Right forelimb (tissue), 1 donor: ENCODE measurements at regions not wholly inside any gene's neighbourhood (a gene's known extent, or its start where the extent isn't known, plus 50 kb on each side); places are given as distances from the start of the nearest gene placed in this dataset.
"Not testable (repeated sequence)": the region's sequence is repeated elsewhere in the genome, so short reads cannot be mapped to it uniquely, and the experiment has no call there.

Experiments
- DNase-seq: peaks from one replicate; pipeline ENCODE4 v3.0.0-alpha.2; 2018

DNA sequence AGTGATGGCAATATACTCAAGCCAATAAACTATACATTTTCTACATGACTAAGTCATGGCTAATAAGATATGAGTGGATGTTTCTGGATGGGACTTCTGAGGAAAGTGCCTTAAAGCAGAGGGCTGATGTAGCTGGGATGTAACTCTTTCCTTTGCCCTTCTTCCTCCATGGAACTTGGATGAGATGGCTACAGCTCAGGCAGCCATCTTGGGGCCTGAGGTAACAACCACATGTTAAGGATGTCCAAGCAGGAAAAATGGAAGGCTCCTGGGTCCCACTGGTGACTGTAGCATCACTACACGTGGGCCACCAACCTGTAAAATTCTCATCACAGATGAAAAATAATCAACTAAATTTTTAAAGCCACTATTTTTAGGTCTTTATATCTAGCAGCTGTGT is 54.4 kb upstream of the GRIP1 start:
- DNase-seq: no peak

DNA sequence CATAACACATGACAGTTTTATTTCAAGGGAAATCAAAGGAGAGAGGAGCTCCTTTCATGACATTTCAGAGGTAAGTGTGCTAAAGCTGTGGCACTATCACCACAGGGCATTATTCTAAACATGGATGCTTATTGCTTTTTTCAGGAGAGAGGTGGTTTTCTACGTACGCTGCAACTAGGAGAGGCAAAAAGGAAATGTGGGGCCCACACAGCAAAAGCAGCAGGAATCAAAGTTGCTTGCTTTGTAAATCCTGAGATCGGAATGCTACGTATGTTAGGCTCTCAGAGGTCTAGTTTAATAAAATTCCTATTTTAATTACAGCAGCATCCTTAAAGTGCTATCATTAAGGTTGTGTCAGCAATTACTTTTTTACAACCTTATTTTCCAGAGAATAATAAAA is 55.0 kb upstream of the GRIP1 start:
- DNase-seq: no peak

DNA sequence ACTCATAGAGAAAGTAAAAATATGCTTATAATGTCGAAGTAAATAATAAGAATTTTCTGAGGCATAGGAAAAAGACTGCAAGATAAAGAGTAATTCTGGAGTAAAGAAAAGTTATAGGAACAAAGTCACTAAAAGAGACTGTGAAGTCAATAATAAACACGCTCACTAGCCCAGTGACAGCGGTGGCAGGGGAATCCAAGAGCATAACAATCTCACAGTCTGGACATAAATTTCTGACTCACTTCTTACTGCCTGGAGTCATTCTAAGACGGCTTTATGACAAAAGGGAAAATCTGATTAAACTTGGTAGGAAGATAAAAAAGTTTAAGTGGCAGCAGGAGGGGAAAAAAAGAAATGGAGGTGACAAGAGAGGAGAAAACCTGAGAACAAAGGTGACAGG is 56.4 kb upstream of the GRIP1 start:
- DNase-seq: no peak

DNA sequence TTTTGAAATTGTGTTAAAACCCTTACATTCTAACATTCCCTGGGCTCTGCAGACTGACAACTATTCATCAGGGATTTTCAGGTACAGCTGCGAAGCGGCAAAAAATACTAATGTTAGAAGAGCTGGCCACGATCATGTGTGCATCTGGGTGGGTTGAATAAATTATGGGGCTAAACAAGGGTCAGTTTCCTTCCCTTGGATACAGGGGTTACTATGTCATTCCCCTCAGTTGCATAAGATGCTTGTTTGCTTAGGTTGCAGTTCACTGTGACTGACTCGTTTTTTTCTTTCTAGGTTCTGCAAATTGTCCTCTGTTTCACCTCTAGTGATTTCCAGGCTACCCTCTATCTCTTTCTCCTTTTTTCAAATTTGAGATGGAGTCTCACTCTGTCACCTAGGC is 58.1 kb upstream of the GRIP1 start:
- no peak for DNase-seq

DNA sequence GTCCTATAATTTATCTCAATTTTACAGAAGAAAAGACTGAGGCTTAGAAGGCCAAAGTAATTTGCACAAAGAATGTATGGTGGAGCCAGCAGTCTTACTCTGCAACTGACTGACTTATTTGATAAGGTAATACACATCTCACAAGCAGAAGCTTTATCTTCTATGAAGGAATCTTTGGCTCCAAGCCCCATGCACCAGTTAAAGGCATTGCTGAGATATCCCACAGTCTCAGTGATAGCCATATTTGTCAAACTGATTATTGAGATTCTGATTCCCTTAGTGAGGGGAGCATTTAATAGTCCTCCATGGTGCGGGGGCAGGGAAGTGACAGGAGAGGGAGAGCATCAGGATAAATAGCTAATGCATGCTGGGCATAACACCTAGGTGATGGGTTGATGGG is 60.4 kb upstream of the GRIP1 start:
- no peak for DNase-seq

DNA sequence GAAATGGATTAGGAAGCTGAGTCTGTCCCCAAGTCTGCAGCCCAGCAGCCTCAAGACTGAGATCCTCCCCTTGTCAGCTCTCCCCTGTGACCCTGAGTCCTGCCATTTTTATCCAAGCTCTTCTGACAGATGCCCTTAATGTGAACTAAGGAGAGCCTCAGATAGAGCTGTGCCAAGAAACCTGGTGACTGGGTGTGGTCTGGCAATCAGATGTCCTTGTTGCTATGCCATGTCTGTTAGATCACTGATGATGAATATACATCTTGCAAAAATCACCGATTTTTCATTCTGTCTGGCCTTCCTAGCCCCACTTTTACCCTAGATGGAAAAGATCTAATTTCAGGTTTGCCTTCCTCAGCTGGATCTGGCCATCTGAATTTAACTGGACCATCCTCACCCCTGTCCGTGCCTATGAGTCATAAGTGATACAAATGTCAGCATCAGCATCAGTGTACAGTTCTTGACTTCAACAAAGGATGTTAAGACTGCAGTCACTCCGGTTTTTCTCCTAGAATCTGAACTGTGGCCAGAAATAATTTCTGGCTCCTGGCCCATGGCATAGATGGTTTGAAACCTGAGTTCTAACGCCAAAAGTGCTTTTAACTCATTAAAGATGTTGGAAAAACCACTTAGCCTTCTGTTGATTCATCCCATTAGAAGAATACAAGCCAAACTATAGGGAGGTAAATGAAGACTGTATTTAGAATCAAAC is 61.2 kb upstream of the GRIP1 start:
- no peak for DNase-seq

DNA sequence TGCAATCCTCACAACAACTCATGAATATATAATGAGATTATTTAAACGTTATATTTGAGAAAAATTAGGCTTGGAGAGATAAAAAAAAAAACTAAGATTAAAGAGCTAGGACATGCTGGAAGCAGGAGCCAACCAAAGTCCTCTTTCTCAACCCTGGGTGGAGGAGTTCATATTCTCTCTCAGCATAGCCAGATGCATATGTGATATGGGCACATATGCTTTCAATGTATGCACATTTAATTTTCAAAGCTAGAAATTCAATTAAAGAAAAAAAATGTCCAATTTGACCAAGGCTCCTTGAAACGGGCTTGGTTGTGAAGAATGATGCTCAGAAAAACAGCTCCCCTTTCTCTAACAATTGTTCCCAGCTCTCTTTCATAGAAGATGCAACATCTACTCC is 61.9 kb upstream of the GRIP1 start:
- DNase-seq: no peak

DNA sequence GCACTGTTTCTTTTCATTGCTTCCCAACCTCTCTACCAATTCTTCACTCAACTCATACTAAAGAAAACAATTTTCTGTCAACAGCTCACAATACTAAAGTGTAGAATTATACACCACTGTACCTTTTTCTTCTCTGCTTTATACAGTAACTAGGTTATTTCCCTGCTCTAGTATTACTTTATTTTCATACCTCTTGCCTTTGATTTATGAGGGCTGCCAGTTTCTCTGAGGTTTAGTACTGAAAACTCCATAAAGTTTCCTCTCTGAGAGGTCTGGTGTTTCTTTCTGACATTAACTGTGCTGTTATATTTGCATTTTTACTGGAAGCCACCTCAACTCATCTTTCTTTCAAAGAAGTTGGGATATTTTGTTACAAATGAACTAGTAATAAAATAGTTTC is 63.0 kb upstream of the GRIP1 start:
- DNase-seq: no peak

DNA sequence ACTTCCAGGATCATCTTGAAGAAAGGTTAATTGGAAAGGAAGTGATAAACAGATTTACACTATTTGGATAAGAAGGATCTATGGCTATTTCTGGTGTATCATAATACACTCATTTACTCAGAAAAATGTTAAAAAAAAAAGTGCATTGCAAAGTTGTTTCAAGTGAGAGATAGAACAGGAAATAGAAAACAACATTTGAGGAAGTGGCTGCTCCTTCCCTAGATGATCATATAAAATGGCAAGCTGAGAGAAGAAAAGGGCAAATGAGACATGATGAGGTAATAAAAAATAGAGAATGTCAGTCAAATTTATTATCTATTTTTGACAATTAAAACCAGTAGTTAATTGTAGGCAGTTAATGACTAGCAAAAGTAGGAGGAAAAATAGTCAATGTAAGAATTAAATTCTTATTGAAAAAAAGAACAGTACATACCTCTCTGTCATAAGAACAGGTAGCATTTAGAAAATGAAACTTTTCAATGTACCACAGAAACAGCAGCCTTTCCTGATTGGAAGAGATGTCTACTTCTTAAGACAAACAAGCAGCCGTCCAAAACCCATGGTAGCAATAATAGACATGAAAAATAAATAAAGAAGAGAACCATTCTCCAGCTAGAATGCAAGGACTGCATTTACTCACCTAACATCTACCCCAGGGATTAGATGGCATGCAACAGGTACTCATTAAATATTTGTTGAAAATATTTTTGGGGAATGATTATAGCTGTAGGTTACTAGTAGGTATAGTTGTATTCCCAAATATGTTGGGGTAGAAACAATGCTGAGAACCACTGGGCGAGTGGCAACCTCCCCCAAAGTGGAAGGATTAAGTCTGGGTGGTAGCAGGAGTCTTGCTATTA is 63.9 kb upstream of the GRIP1 start:
- DNase-seq: no peak

DNA sequence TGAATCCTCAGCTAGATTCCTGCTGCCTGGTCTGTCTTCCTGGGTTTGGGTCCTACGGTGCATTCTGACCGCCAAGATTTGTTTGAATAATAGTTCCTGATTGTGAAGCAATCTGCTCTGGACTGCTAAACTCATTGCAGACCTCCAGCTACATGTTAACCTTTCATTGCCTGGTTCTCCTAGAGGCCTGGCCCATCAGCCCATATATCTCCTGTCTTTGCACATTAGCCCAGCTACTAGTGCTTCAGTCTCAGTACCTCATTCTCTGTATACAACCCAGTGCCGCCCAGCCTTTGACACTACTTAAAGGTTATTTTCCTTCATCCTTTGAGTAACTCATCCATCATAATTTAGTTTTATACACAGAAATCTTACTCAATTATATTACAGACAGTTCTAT is 65.6 kb upstream of the GRIP1 start:
- DNase-seq: no peak

DNA sequence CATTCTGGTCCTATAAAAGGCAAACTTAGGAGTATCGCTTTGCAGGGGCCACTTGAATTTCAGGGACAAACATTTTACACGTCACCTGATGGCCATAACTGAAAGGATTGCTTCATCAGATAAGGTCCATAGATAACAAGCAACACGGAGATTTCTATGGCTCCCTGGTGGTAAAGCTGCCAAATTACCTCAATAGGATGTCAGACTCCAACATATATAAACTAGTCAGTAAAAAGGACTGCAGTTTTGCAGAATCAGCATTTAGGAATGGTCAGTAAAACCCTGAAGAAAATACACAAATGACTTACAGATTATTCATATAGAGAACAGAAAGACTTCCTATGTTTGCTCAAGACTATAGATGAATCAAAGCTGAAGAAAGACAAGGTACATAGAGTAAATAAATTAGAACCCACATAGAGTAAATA is 66.1 kb upstream of the GRIP1 start:
- no peak for DNase-seq

DNA sequence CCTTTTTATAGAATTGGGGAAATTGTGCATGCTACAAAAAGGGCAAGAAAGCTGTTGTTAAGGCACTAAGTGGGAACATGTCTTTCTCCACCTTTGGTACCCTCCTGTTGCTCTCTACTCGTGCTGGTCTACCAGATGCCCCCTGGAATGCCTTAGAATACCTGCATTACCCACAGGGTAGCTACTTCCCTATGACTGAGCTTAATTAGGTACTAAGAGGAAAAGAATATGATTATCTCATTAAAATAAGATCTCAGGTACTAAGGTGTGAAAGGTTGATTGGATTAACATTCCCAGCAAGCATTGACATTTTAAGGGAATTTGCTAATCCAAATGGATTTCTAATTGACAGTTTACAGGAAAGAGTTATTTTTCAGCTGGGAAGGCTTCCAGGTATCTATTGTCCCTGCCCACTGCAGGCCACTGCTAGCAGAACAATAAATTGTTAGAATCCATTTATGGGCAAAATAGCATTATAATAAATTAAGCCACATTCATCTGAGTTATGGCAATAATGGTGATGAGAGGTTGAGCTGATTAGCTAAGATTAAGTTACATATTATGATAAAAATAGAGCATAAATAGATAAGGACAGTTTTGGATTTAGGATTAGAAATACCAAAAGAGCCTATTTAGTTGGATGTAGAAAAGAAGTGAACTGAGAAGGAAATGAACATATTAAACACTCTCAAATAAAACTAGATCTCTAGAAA is 67.8 kb upstream of the GRIP1 start:
- DNase-seq: no peak

DNA sequence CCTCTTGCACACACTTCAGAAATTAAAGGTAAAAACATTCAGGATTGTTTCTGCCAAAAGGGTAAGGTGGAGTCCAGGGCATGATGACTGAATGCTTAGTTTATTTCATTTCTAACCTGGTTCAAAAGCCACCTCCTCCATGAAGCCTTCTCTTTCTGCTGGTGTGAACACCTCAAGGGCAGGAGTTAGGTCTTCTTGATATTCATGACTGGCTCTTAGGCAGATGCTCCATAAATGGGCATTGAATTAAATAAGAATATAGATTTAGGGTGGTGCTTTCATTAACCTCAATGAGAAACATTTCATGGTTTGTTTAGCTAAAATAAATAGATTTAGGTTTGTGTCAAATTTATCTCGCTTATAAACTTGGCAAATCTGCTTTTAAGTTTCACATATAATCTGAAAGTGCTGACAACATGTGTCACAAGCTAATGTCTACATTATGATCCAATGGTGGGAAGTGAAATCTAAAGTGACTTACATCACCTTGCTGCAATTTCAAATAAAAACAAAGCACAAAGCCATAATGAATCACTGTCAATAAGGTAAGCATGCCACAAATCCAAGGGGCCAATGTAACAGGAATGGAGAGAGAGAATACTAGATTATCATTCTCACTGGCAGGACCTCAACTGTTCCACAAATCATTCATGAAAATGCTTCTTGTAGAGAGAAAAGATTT is 72.7 kb upstream of the GRIP1 start:
- no peak for DNase-seq

DNA sequence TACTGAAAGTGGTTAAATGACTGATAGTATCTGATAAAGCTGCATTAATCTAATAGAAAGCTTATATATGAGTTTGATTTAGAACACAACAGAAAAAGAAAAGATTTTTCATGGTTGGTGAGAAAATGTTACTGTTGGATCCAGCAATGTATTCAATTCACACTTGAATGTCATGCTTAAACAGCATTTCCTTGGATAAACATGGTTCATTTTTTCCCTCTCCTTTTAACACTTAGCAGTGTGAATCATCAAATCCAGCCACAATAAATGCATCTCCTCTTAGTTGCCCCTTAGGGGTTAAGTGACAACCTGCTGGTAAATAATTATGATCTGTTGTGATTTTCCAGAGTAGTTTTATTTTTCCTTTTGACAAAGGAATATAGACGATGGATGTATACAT is 74.9 kb upstream of the GRIP1 start:
- DNase-seq: no peak

DNA sequence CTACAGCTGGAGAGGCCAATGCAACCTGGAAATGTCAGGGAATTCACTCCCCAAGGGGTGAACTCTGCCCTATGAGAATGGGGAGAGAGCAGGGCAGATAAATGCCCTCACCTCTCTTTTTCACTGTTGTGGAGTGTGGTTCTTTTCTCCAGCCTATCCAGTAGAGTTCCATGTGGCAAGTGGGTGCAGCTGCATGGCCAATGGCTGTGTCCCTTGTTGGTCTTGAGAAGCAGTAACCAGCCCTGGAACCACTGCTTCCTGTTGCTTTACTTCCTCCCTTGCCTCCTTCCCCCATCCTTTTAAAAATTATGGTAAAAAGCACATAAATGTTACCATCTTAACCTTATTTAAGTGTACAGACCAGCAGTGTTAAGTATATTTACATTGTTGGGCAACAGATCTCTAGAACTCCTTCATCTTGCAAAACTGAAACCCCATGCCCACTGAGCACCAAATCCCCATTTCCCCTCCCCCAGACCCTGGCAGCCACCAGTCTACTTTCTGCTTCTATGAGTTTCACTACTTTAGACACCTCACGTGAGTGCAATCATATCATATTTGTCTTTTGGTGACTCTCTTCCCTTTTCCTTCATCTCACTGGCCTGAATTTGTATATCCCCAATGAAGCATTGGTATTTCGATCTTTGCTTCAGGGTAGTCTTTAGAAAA is 77.0 kb upstream of the GRIP1 start:
- no peak for DNase-seq

DNA sequence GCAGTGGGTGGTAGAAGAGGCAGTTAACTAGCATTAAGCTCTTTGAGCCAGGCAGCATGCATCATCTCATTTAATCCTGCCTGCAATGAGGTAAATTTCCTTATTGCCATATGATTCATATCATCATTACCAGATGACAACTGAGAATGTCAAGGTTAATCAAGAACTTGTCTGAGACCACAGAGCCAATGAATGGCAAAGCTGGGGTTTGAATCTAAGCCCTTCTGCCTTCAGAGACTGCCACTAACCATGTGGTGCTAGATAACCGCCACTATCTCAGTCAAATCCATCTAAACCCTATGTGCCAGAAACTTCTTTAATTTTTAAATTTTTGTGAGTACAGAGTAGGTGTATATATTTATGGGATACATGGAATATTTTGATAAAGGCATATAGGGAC is 77.8 kb upstream of the GRIP1 start:
- DNase-seq: no peak

DNA sequence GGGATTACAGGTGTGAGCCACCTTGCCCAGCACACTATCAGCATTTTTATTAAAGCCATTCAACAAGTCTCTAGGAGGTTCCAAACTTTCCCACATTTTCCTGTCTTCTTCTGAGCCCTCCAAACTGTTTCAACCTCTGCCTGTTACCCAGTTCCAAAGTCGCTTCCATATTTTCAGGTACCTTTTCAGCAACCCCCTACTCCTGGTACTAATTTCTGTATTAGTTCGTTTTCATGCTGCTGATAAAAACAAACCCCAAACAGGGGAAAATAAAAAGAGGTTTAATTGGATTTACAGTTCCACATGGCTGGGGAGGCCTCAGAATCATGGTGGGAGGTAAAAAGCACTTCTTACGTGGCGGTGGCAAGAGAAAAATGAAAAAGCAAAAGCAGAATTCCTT is 81.2 kb upstream of the GRIP1 start:
- DNase-seq: not testable (repeated sequence)

DNA sequence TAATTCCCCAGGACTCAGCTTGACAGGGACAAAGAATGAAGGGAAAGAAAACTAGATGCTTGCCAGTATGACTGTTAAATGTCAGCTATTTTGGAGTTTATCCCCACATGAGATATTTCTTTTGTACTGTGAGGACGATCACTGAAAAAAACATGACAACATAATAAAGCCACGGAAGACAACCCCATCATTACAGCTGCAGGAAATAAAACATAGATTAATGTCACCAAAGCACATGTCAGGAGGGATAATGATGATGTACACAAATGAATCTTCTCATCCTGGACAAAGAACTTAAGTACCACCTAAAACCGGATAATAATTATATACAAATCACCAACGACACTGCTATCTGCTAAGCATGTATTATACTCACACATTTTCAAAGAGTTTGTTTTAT is 84.6 kb upstream of the GRIP1 start:
- no peak for DNase-seq

DNA sequence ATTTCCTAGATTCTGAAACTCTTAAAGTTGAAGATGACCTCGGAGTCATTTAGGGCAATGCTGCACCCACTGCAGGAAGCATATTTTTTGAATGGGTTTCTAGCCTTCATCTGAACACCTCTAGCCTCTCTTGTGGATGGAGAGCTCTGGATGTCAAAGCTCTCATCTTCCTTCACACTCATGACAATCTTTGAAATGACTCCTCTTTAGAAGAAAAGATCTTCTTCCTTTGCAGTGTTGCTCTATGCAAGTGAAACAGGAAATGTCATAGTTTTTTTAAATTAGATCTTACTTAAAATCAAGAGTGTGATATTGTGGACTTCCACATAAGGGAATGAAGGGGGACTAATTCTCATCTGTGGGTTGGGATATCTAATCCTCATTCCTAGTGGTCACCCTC is 86.3 kb upstream of the GRIP1 start:
- DNase-seq: no peak

DNA sequence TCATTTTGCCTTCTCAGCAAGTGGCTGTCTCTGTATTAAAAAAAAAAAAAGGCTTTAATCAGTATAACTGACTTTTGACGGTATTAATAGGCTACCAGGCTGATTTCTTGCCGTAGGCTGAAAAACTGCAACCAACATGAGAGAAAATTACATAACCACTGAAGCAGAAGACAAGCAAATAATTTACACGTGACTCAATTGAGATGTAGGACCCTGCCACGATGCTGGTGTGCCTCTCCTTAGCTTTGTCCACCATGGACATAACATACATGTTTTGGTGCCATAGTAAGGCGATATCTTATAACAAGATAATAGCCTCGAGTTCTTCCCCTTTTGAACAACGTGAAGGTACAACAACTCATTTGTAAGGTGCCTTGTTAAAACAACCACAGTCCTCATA is 88.7 kb upstream of the GRIP1 start:
- DNase-seq: no peak

DNA sequence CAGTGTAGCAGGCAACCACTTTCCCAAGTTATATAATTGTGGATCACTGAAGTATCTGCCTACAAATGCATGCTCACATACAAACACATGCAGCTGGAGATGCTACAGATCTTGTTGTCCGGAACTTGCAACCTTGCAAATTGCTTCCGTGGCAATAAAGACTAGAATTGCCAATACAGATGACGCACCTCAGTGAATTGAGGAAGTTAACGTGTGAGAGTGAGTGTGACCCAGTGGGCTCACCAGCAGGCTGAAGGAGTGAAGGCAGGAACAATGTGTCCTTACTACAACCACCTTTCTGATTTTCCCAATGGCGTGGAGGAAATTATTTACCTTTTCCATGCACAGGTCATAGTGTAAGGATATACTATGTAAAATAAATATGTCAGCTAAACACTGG is 89.4 kb upstream of the GRIP1 start:
- DNase-seq: no peak

DNA sequence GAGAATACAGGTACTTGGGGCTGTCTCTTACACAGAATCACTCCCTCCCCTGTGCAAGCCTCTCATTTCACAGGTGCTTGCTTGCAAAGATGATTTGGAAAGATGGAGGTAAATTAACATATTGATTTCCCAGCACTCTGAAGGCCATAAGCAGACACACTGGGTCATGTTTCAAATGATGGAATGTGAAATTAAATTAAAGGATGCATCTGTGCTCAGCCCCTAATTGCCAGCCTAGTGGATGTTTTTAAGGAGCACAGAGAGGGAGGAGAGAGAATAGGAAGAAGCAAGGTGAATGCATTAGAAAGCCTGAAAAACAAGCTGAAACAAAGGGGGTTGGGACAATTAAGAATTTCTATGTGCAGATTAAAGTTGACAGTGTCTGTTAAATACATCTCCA is 96.1 kb upstream of the GRIP1 start:
- DNase-seq: no peak

DNA sequence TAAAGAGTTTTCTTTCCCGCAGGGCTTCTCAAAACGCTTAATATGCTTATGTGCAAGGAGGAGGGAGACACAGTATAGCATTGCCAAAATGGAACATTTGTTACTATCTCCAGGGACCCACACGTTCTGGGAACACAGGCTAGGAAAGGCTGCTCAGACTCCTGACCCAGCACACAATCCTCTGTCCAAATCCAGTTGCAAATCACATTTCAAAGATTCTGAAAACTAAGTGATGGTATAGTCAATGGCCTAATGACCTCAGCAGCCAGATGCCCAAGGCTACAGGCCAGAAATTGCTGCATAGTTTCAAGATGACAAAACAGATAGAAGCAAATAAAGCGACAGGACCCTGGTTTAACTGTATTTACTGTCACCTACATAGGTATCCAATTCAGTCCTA is 97.0 kb upstream of the GRIP1 start:
- no peak for DNase-seq
